Testis (tissue), 2 donors: ENCODE measurements at regions not wholly inside any gene's neighbourhood (a gene's known extent, or its start where the extent isn't known, plus 50 kb on each side); places are given as distances from the start of the nearest gene placed in this dataset.

Source experiments
- POLR2A ChIP-seq: fragments of 450-650 bp; IDR thresholded peaks from one replicate; pipeline ENCODE4 v1.6.1; 2017; ENCODE audit warnings: antibody characterized with exemption, mild to moderate bottlenecking, moderate library complexity
- TF ChIP-seq, protein P1 (sequence below), 3 experiments: fragments of 450-650 bp in 2 of 3; fragments of 200-600 bp in 1 of 3; sonication (generic) in 1 of 3; IDR thresholded peaks; one replicate each; pipeline ENCODE4 v1.5.1; 2016 to 2019; ENCODE audit warnings: antibody characterized with exemption in 3 of 3, mild to moderate bottlenecking in 2 of 3, moderate library complexity in 1 of 3

DNA sequence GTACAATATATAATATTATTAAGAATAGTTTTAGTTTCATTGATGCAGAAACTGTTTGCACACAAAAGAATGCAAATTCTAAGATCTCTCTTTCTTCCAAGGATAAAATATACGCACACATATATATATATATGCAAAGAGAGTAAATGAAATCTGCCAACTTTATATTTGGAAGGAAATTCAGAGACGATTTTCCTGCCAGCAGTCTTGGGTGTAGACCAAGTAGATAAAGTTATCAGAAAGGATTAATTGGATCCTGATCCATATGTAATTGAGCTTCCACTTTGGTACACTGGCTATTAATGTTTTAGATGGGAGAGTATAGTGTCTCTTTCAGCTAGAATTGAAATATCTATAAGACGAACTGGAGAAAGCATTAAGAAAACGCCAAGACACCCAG is 295.4 kb upstream of the IL12A start:
- TF ChIP-seq, protein P1, sequence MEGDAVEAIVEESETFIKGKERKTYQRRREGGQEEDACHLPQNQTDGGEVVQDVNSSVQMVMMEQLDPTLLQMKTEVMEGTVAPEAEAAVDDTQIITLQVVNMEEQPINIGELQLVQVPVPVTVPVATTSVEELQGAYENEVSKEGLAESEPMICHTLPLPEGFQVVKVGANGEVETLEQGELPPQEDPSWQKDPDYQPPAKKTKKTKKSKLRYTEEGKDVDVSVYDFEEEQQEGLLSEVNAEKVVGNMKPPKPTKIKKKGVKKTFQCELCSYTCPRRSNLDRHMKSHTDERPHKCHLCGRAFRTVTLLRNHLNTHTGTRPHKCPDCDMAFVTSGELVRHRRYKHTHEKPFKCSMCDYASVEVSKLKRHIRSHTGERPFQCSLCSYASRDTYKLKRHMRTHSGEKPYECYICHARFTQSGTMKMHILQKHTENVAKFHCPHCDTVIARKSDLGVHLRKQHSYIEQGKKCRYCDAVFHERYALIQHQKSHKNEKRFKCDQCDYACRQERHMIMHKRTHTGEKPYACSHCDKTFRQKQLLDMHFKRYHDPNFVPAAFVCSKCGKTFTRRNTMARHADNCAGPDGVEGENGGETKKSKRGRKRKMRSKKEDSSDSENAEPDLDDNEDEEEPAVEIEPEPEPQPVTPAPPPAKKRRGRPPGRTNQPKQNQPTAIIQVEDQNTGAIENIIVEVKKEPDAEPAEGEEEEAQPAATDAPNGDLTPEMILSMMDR (IDR thresholded peaks at IDR 0.05) = no peak
- no peak for TF ChIP-seq POLR2A
